A673 (cell line): ENCODE measurements at regions not wholly inside any gene's neighbourhood (a gene's known extent, or its start where the extent isn't known, plus 50 kb on each side); places are given as distances from the start of the nearest gene placed in this dataset.

ENCODE experiments used
- BruUV-seq: library from RNA; stranded (reverse); fragments of 400-500 nt; replicated peaks from 2 replicates; lab custom pipeline; 2021; lab: Mats Ljungman, UMichigan
- CTCF ChIA-PET: fragments of 300-600 bp; sonication (Branson Sonifier 250); formaldehyde crosslinking; loops from one replicate; lab custom pipeline; 2022; ENCODE audit warnings: antibody characterized with exemption; lab: Charles Lee
- POLR2A ChIA-PET: fragments of 300-600 bp; sonication (Branson Sonifier 250); formaldehyde crosslinking; loops from one replicate; lab custom pipeline; 2022; ENCODE audit warnings: antibody characterized with exemption; ENCODE audit not compliant: low non-redundant PET; lab: Charles Lee
- DNase-seq: peaks from one replicate; pipeline ENCODE4 v3.0.0-alpha.2; 2015; ENCODE audit warnings: low spot score
- H3K27ac ChIP-seq: fragments of 200-600 bp; sonication (generic); 2 replicates; pipeline ENCODE4 v1.5.1; 2016; ENCODE audit warnings: mixed run types, low read depth, mild to moderate bottlenecking, mixed read lengths, antibody characterized with exemption, low read length; ENCODE audit not compliant: poor library complexity, severe bottlenecking
- H3K27me3 ChIP-seq: fragments of 200-600 bp; sonication (generic); replicated peaks from 2 replicates; pipeline ENCODE4 v1.6.1; 2017; ENCODE audit warnings: mixed run types, low read depth, mild to moderate bottlenecking, mixed read lengths, antibody characterized with exemption, low read length; ENCODE audit not compliant: insufficient read depth, poor library complexity
- H3K36me3 ChIP-seq: fragments of 200-600 bp; sonication (generic); 2 replicates; pipeline ENCODE4 v1.6.1; 2016; ENCODE audit warnings: mixed run types, mild to moderate bottlenecking, mixed read lengths, antibody characterized with exemption, low read length; ENCODE audit not compliant: insufficient read depth, poor library complexity, severe bottlenecking
- H3K4me1 ChIP-seq: fragments of 200-600 bp; sonication (generic); 2 replicates; pipeline ENCODE4 v1.6.1; 2017; ENCODE audit warnings: mixed run types, mild to moderate bottlenecking, mixed read lengths, antibody characterized with exemption, low read length; ENCODE audit not compliant: insufficient read depth, poor library complexity, severe bottlenecking
- H3K4me3 ChIP-seq: fragments of 200-600 bp; sonication (generic); 2 replicates; pipeline ENCODE4 v1.5.1; 2016; ENCODE audit warnings: low read depth, mixed run types, mild to moderate bottlenecking, mixed read lengths, low read length; ENCODE audit not compliant: poor library complexity, severe bottlenecking
- H3K9me3 ChIP-seq: fragments of 200-600 bp; sonication (generic); 2 replicates; pipeline ENCODE4 v1.6.1; 2016; ENCODE audit warnings: mixed run types, low read depth, mild to moderate bottlenecking, mixed read lengths, antibody characterized with exemption, low read length; ENCODE audit not compliant: poor library complexity, severe bottlenecking
- CTCF ChIP-seq: fragments of 300-800, 200-600 bp; sonication (generic); conservative IDR thresholded peaks from 2 replicates; pipeline ENCODE4 v1.5.1; 2017; ENCODE audit warnings: low read depth, mild to moderate bottlenecking, antibody characterized with exemption, low read length, moderate library complexity, mixed read lengths
- EZH2 ChIP-seq: fragments of 200-600 bp; sonication (generic); IDR thresholded peaks from 2 replicates; pipeline ENCODE4 v1.6.1; 2017; ENCODE audit warnings: borderline replicate concordance, low read depth, mild to moderate bottlenecking, mixed read lengths, antibody characterized with exemption, low read length; ENCODE audit not compliant: poor library complexity, severe bottlenecking
- intact Hi-C: fragments of 100-400 bp; cut with micrococcal nuclease; formaldehyde crosslinking; loops from one replicate; pipeline ENCODE4 v1.10.0; 2022; ENCODE audit not compliant: unreplicated experiment

GRCh38 chr3:124051636-124052035 lies 59.7 kb upstream of the ROPN1 start:
- Histone ChIP-seq H3K9me3 (no peaks in the 10 kb centered on the region), H3K4me3 (no peak overlapping the region), H3K4me1 (no peaks in the 10 kb centered on the region), H3K27ac (no peak overlapping the region), H3K36me3 (no peaks in the 10 kb centered on the region), H3K27me3 (no peaks in the 10 kb centered on the region)
- TF ChIP-seq CTCF (no peak), EZH2 (no peak)
- no TSS peak for BruUV-seq
- ChIA-PET CTCF (no interaction called here), POLR2A (interaction anchor here (0.6 kb wide), 1 partner anchor 31 kb away, joined by 3 read pairs; no protein-coding TSS in a partner anchor)
- intact Hi-C loops, result no loop called here
- no peak for DNase-seq

- no peaks in the 10 kb centered on the region for H3K4me1 ChIP-seq
- POLR2A ChIA-PET, result no interaction called here
- H3K27me3 ChIP-seq, result no peaks in the 10 kb centered on the region
- H3K27ac ChIP-seq, result no peak overlapping the region
- TF ChIP-seq EZH2 (no peak), CTCF (no peak)
- intact Hi-C loops, result no loop called here
- no TSS peak for BruUV-seq
- no peak for DNase-seq
- H3K4me3 ChIP-seq, result no peak overlapping the region
- H3K36me3 ChIP-seq, result no peaks in the 10 kb centered on the region
- H3K9me3 ChIP-seq, result peaks cover 6% of the 10 kb centered on the region
- CTCF ChIA-PET, result no interaction called here
Measured at GRCh38 chr3:124053871-124054270, 61.9 kb upstream of the ROPN1 start.

GRCh38 chr3:124056846-124057245 lies 64.9 kb upstream of the ROPN1 start:
- Histone ChIP-seq H3K27me3 (no peaks in the 10 kb centered on the region), H3K4me1 (no peaks in the 10 kb centered on the region), H3K9me3 (peaks cover 6% of the 10 kb centered on the region), H3K27ac (no peak overlapping the region), H3K4me3 (no peak overlapping the region), H3K36me3 (no peaks in the 10 kb centered on the region)
- no TSS peak for BruUV-seq
- no peak for DNase-seq
- intact Hi-C loops, result no loop called here
- CTCF ChIA-PET, result no interaction called here
- TF ChIP-seq CTCF (no peak), EZH2 (no peak)
- POLR2A ChIA-PET, result interaction anchor here (0.5 kb wide), 1 partner anchor 9 kb away, joined by 10 read pairs; no protein-coding TSS in a partner anchor
